ENCODE measurements at regions not wholly inside any gene's neighbourhood (a gene's known extent, or its start where the extent isn't known, plus 50 kb on each side); places are given as distances from the start of the nearest gene placed in this dataset.

- TF ChIP-seq NR2F2 (IDR thresholded peaks at IDR 0.05; ENCODE audit: borderline replicate concordance, low read depth) (no peak), ZNF24 (IDR thresholded peaks at IDR 0.05) (no peak), SOX6 (IDR thresholded peaks at IDR 0.05) (no peak), SOX6 (CRISPR knock-in tag; IDR thresholded peaks at IDR 0.05) (no peak)
Observed at GRCh38 chr18:78787751-78788150, 191.9 kb upstream of the SALL3 start (continued).

DNA sequence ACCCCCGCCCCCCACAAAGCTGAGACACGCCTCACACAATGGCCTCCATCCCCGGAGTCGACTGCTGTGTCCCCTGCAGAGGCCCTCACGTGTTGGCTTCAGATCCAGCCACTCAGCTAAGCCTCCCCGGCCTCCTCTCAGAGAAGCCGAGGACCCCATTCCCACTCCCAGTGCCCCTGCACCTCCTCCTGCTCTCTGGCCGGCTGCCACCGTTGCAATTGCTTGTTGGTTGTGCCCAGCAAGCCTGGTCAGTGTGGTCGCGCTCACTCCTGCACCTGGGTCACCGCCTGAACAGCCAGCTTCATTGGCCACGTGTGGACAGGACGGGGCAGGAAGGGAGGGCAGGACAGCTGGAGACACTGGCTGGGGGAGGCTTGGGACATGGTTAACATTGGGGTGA lies 191.5 kb upstream of the SALL3 start:
- Histone ChIP-seq H4K20me1 (ENCODE audit: insufficient read depth, low read length) (no peaks in the 10 kb centered on the region), H3K4me3 (replicated peaks in 1 of 3; ENCODE audit: insufficient read depth in 1 of 3, low read depth in 2 of 3, low read length in 3 of 3) (no peak overlapping the region), H3K79me2 (ENCODE audit: insufficient read depth, low read length) (no peaks in the 10 kb centered on the region), H3K4me1 (ENCODE audit: insufficient read depth, low read length) (no peaks in the 10 kb centered on the region), H3K4me2 (ENCODE audit: low read depth, low read length) (no peak overlapping the region), H3K9ac (ENCODE audit: insufficient read depth, low read depth, low read length) (no peak overlapping the region), H2AFZ (ENCODE audit: low read length) (no peak overlapping the region), H3K27ac (ENCODE audit: extremely low read length, insufficient read depth, low read length) (no peak overlapping the region), H3K9me3 (ENCODE audit: low read length) (no peaks in the 10 kb centered on the region), H3K36me3 (replicated peaks in 1 of 2; ENCODE audit: control insufficient read depth in 1 of 2, insufficient read depth in 2 of 2, low read length in 2 of 2) (no peaks in the 10 kb centered on the region), H3K27me3 (ENCODE audit: control insufficient read depth in 1 of 2, insufficient read depth in 2 of 2, low read length in 2 of 2) (peaks cover 3 to 34% of the 10 kb centered on the region in 2 experiments; a peak in 2 of 5 replicates)
- DNase-seq (ENCODE audit: low spot score): no peak
- POLR2A ChIA-PET: no interaction called here
- no peak for TF ChIP-seq TARDBP (CRISPR knock-in tag; IDR thresholded peaks at IDR 0.05)
- BruUV-seq (replicated peaks): no TSS peak
- CTCF ChIA-PET (ENCODE audit: low intra/inter-chr PET ratio, low total read pairs): no interaction called here
- WGBS (ENCODE audit: low lambda C conversion rate): 27% methylated on average over 14 of the region's 14 CpGs
- in situ Hi-C loops (cut with HindIII; ENCODE audit: extremely low pct_ligation_motif_present, low pct_unique_long_range_greater_than_20kb) (no loop called here), intact Hi-C loops (cut with micrococcal nuclease; ENCODE audit: unreplicated experiment) (no loop called here)
- ATAC-seq: no peak
- no peak for FAIRE-seq

DNA sequence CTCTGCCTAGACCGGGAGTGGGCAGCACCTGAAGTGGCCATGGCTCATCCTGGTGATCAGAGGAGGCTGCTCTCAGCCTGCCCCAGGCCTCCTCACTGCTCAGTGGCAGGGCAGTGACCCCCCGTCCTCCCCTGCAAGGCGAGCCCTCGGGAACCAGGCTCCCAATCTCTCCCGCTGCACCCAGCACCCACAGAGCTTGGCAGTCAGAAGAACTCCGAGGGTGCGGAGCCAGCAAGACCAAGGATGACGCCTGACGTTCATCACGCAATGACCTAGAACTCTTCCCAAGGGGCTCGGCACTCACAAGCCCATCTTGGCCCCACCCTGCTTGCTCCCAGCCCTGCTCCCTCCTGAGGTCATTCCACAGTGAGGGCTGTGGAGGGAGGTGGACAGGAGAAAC lies 189.8 kb upstream of the SALL3 start:
- Histone ChIP-seq H3K4me3 (replicated peaks in 1 of 3; ENCODE audit: insufficient read depth in 1 of 3, low read depth in 2 of 3, low read length in 3 of 3) (no peak overlapping the region), H3K27ac (ENCODE audit: extremely low read length, insufficient read depth, low read length) (no peak overlapping the region), H3K27me3 (ENCODE audit: control insufficient read depth in 1 of 2, insufficient read depth in 2 of 2, low read length in 2 of 2) (peaks cover 3 to 44% of the 10 kb centered on the region in 2 experiments; a peak in 3 of 5 replicates), H3K79me2 (ENCODE audit: insufficient read depth, low read length) (no peaks in the 10 kb centered on the region), H3K4me2 (ENCODE audit: low read depth, low read length) (no peak overlapping the region), H4K20me1 (ENCODE audit: insufficient read depth, low read length) (no peaks in the 10 kb centered on the region), H3K9me3 (ENCODE audit: low read length) (no peaks in the 10 kb centered on the region), H3K9ac (ENCODE audit: insufficient read depth, low read depth, low read length) (no peak overlapping the region), H3K36me3 (replicated peaks in 1 of 2; ENCODE audit: control insufficient read depth in 1 of 2, insufficient read depth in 2 of 2, low read length in 2 of 2) (no peaks in the 10 kb centered on the region), H2AFZ (ENCODE audit: low read length) (no peak overlapping the region), H3K4me1 (ENCODE audit: insufficient read depth, low read length) (no peaks in the 10 kb centered on the region)
- DNase-seq (ENCODE audit: low spot score) (no peak), FAIRE-seq (no peak), ATAC-seq (no peak)
- no TSS peak for BruUV-seq (replicated peaks)
- in situ Hi-C loops (cut with HindIII; ENCODE audit: extremely low pct_ligation_motif_present, low pct_unique_long_range_greater_than_20kb) (no loop called here), intact Hi-C loops (cut with micrococcal nuclease; ENCODE audit: unreplicated experiment) (no loop called here)
- ChIA-PET CTCF (ENCODE audit: low intra/inter-chr PET ratio, low total read pairs) (no interaction called here), POLR2A (no interaction called here)
- WGBS (ENCODE audit: low lambda C conversion rate): 19% methylated on average over 8 of the region's 11 CpGs
- TF ChIP-seq GTF2F1 (IDR thresholded peaks at IDR 0.05; ENCODE audit: low read length) (no peak), SNAI1 (CRISPR knock-in tag; IDR thresholded peaks at IDR 0.05; ENCODE audit: borderline replicate concordance) (no peak), ARID4A (CRISPR knock-in tag; IDR thresholded peaks at IDR 0.05; ENCODE audit: borderline replicate concordance) (no peak), ZNF136 (CRISPR knock-in tag; IDR thresholded peaks at IDR 0.05; ENCODE audit: low read depth) (no peak), ZNF280D (CRISPR knock-in tag; IDR thresholded peaks at IDR 0.05) (no peak)

Data from HepG2 (cell line).